ENCODE measurements at regions not wholly inside any gene's neighbourhood (a gene's known extent, or its start where the extent isn't known, plus 50 kb on each side); places are given as distances from the start of the nearest gene placed in this dataset.

GRCh38 chr1:113279776-113280391 lies 110.4 kb upstream of the MAGI3 start:
- Mint-ChIP-seq H3K4me3 (no peak overlapping the region), H3K4me1 (no peaks in the 10 kb centered on the region), H3K27ac (no peak overlapping the region), H3K36me3 (no peaks in the 10 kb centered on the region), H3K27me3 (peaks cover 18 to 30% (median 26%) of the 10 kb centered on the region in 3 donors), H3K9me3 (no peaks in the 10 kb centered on the region)
- ATAC-seq (ENCODE audit: low read depth in 2 of 2) (no peak), DNase-seq (no peak)

- no peaks in the 10 kb centered on the region for H3K36me3 Mint-ChIP-seq
- no peaks in the 10 kb centered on the region for H3K9me3 Mint-ChIP-seq
- DNase-seq (no peak), ATAC-seq (ENCODE audit: low read depth in 2 of 2) (no peak)
- H3K4me1 Mint-ChIP-seq: no peaks in the 10 kb centered on the region
- H3K4me3 Mint-ChIP-seq: no peak overlapping the region
- H3K27me3 Mint-ChIP-seq: peaks cover 13 to 23% (median 19%) of the 10 kb centered on the region in 3 donors
- no peak overlapping the region for H3K27ac Mint-ChIP-seq
Observed at GRCh38 chr1:113280581-113280980, 109.7 kb upstream of the MAGI3 start.

- no peaks in the 10 kb centered on the region for H3K4me1 Mint-ChIP-seq
- no peaks in the 10 kb centered on the region for H3K9me3 Mint-ChIP-seq
- H3K27me3 Mint-ChIP-seq: peaks cover 14 to 22% (median 19%) of the 10 kb centered on the region in 3 donors
- ATAC-seq (ENCODE audit: low read depth in 2 of 2) (no peak), DNase-seq (no peak)
- H3K27ac Mint-ChIP-seq: no peak overlapping the region
- H3K36me3 Mint-ChIP-seq: no peaks in the 10 kb centered on the region
- H3K4me3 Mint-ChIP-seq: no peak overlapping the region
Observed at GRCh38 chr1:113281550-113281949, 108.8 kb upstream of the MAGI3 start.

GRCh38 chr1:113282008-113282892 lies 108.1 kb upstream of the MAGI3 start:
- Mint-ChIP-seq H3K36me3 (no peaks in the 10 kb centered on the region), H3K4me1 (no peaks in the 10 kb centered on the region), H3K4me3 (no peak overlapping the region), H3K9me3 (no peaks in the 10 kb centered on the region), H3K27me3 (peaks cover 18 to 22% (median 19%) of the 10 kb centered on the region in 3 donors), H3K27ac (no peak overlapping the region)
- no peak for ATAC-seq (ENCODE audit: low read depth in 2 of 2)
- no peak for DNase-seq

- Mint-ChIP-seq H3K27ac (no peak overlapping the region), H3K27me3 (peaks cover 15 to 27% (median 18%) of the 10 kb centered on the region in 3 donors), H3K4me3 (no peak overlapping the region), H3K4me1 (no peaks in the 10 kb centered on the region), H3K9me3 (no peaks in the 10 kb centered on the region), H3K36me3 (no peaks in the 10 kb centered on the region)
- DNase-seq: no peak
- ATAC-seq (ENCODE audit: low read depth in 2 of 2): no peak
Observed at GRCh38 chr1:113282893-113283285, 107.4 kb upstream of the MAGI3 start.

GRCh38 chr1:113283914-113284313 lies 106.4 kb upstream of the MAGI3 start:
- H3K27me3 Mint-ChIP-seq: peaks cover 15 to 32% (median 18%) of the 10 kb centered on the region in 3 donors
- DNase-seq: no peak
- no peaks in the 10 kb centered on the region for H3K9me3 Mint-ChIP-seq
- no peak overlapping the region for H3K27ac Mint-ChIP-seq
- no peaks in the 10 kb centered on the region for H3K4me1 Mint-ChIP-seq
- no peak overlapping the region for H3K4me3 Mint-ChIP-seq
- ATAC-seq (ENCODE audit: low read depth in 2 of 2): no peak
- no peaks in the 10 kb centered on the region for H3K36me3 Mint-ChIP-seq

GRCh38 chr1:113286156-113286555 lies 104.2 kb upstream of the MAGI3 start:
- Mint-ChIP-seq H3K4me1 (no peaks in the 10 kb centered on the region), H3K27me3 (peaks cover 10 to 25% (median 13%) of the 10 kb centered on the region in 3 donors), H3K4me3 (no peak overlapping the region), H3K27ac (no peak overlapping the region), H3K36me3 (no peaks in the 10 kb centered on the region), H3K9me3 (peaks cover 0 to 4% (median 0%) of the 10 kb centered on the region in 7 donors)
- ATAC-seq (ENCODE audit: low read depth in 2 of 2): no peak
- no peak for DNase-seq

GRCh38 chr1:113291777-113292602 lies 98.3 kb upstream of the MAGI3 start:
- ATAC-seq (ENCODE audit: low read depth in 2 of 2): no peak
- Mint-ChIP-seq H3K4me3 (no peak overlapping the region), H3K9me3 (peaks cover 0 to 5% (median 2%) of the 10 kb centered on the region in 7 donors), H3K27me3 (peaks cover 26 to 44% (median 31%) of the 10 kb centered on the region in 3 donors), H3K36me3 (no peaks in the 10 kb centered on the region), H3K27ac (no peak overlapping the region), H3K4me1 (no peaks in the 10 kb centered on the region)
- no peak for DNase-seq

GRCh38 chr1:113292603-113293255 lies 97.6 kb upstream of the MAGI3 start:
- DNase-seq (no peak), ATAC-seq (ENCODE audit: low read depth in 2 of 2) (no peak)
- Mint-ChIP-seq H3K4me3 (no peak overlapping the region), H3K36me3 (no peaks in the 10 kb centered on the region), H3K27ac (no peak overlapping the region), H3K9me3 (peaks cover 0 to 5% (median 2%) of the 10 kb centered on the region in 7 donors), H3K27me3 (peaks cover 31 to 41% (median 31%) of the 10 kb centered on the region in 3 donors), H3K4me1 (no peaks in the 10 kb centered on the region)

GRCh38 chr1:113293256-113293626 lies 97.1 kb upstream of the MAGI3 start:
- no peak overlapping the region for H3K27ac Mint-ChIP-seq
- H3K4me1 Mint-ChIP-seq: no peaks in the 10 kb centered on the region
- peaks cover 31 to 36% (median 31%) of the 10 kb centered on the region in 3 donors for H3K27me3 Mint-ChIP-seq
- peaks cover 0 to 5% (median 4%) of the 10 kb centered on the region in 7 donors for H3K9me3 Mint-ChIP-seq
- H3K4me3 Mint-ChIP-seq: no peak overlapping the region
- ATAC-seq (ENCODE audit: low read depth in 2 of 2): no peak
- no peak for DNase-seq
- H3K36me3 Mint-ChIP-seq: no peaks in the 10 kb centered on the region

- Mint-ChIP-seq H3K4me3 (no peak overlapping the region), H3K4me1 (no peaks in the 10 kb centered on the region), H3K9me3 (peaks cover 0 to 4% (median 0%) of the 10 kb centered on the region in 7 donors), H3K27ac (no peak overlapping the region), H3K27me3 (peaks cover 16 to 22% (median 19%) of the 10 kb centered on the region in 3 donors), H3K36me3 (no peaks in the 10 kb centered on the region)
- no peak for DNase-seq
- ATAC-seq (ENCODE audit: low read depth in 2 of 2): no peak
Observed at GRCh38 chr1:113297749-113298148, 92.6 kb upstream of the MAGI3 start.

GRCh38 chr1:113298941-113299340 lies 91.4 kb upstream of the MAGI3 start:
- no peak overlapping the region for H3K27ac Mint-ChIP-seq
- H3K4me1 Mint-ChIP-seq: no peaks in the 10 kb centered on the region
- H3K4me3 Mint-ChIP-seq: no peak overlapping the region
- peaks cover 0 to 4% (median 0%) of the 10 kb centered on the region in 7 donors for H3K9me3 Mint-ChIP-seq
- no peak for ATAC-seq (ENCODE audit: low read depth in 2 of 2)
- H3K27me3 Mint-ChIP-seq: peaks cover 9 to 16% (median 13%) of the 10 kb centered on the region in 3 donors
- H3K36me3 Mint-ChIP-seq: no peaks in the 10 kb centered on the region
- DNase-seq: no peak

GRCh38 chr1:113302636-113303035 lies 87.7 kb upstream of the MAGI3 start:
- no peak overlapping the region for H3K4me3 Mint-ChIP-seq
- H3K27me3 Mint-ChIP-seq: peaks cover 0 to 13% (median 0%) of the 10 kb centered on the region in 3 donors
- H3K27ac Mint-ChIP-seq: no peak overlapping the region
- DNase-seq: no peak
- H3K4me1 Mint-ChIP-seq: no peaks in the 10 kb centered on the region
- no peaks in the 10 kb centered on the region for H3K36me3 Mint-ChIP-seq
- no peak for ATAC-seq (ENCODE audit: low read depth in 2 of 2)
- peaks cover 0 to 4% (median 0%) of the 10 kb centered on the region in 7 donors for H3K9me3 Mint-ChIP-seq
